K562 (cell line): ENCODE measurements at regions not wholly inside any gene's neighbourhood (a gene's known extent, or its start where the extent isn't known, plus 50 kb on each side); places are given as distances from the start of the nearest gene placed in this dataset.

Experiments
- ATAC-seq: fragments of 200-7000 bp; cut with Tn5 transposase; 3 replicates; pipeline ENCODE4 v1.9.1; 2020; ENCODE audit warnings: moderate library complexity
- BruUV-seq: library from RNA; stranded (reverse); fragments of 400-500 nt; replicated peaks from 2 replicates; lab custom pipeline; 2021; lab: Mats Ljungman, UMichigan
- CTCF ChIA-PET: fragments of 300-600 bp; formaldehyde crosslinking; extraction: SDS; loops from one replicate; lab custom pipeline; 2021; ENCODE audit warnings: low intra/inter-chr PET ratio; lab: Yijun Ruan, JAX
- POLR2A ChIA-PET: fragments of 300-600, 350-650 bp; sonication (Branson Sonifier 250); formaldehyde crosslinking; extraction: SDS; loops from one replicate; lab custom pipeline; 2021; ENCODE audit warnings: antibody characterized with exemption, inconsistent platforms; lab: Yijun Ruan, JAX
- DNase-seq, 4 experiments: peaks; one replicate each; pipeline versions ENCODE4 v3.0.0 to v3.0.0-alpha.2; 2011 to 2018; ENCODE audit warnings: low spot score in 3 of 4, mixed read lengths in 3 of 4; ENCODE audit errors: extremely low read depth in 1 of 4
- FAIRE-seq: peaks from 2 replicates; lab custom pipeline; 2011; peaks lifted over from hg19 to GRCh38; lab: Jason Lieb, UNC
- H2AFZ ChIP-seq: 2 replicates; pipeline ENCODE4 v1.6.0; 2011; ENCODE audit warnings: low read depth, low read length, control low read depth, inconsistent platforms
- H3K27ac ChIP-seq: fragments of 200-600 bp; 3 replicates; pipeline ENCODE4 v1.8.0; 2011; ENCODE audit warnings: low read depth, mild to moderate bottlenecking, control low read depth, inconsistent platforms, low read length, moderate library complexity, mixed read lengths; ENCODE audit errors: extremely low read depth
- H3K27me3 ChIP-seq, 2 experiments: fragments of 300-600 bp in 1 of 2; 2 replicates in 1 of 2; 3 replicates in 1 of 2; pipeline versions ENCODE4 v1.6.0 to v1.8.0; 2011; ENCODE audit warnings: inconsistent platforms in 2 of 2, low read length in 2 of 2, mild to moderate bottlenecking in 1 of 2, mixed read lengths in 1 of 2, moderate library complexity in 1 of 2; ENCODE audit not compliant: control insufficient read depth in 2 of 2, insufficient read depth in 2 of 2
- H3K36me3 ChIP-seq: fragments of 300-600 bp; 3 replicates; pipeline ENCODE4 v1.8.0; 2011; ENCODE audit warnings: mild to moderate bottlenecking, low read length, inconsistent platforms; ENCODE audit not compliant: control insufficient read depth, insufficient read depth
- H3K4me1 ChIP-seq, 2 experiments: fragments of 200-600 bp in 1 of 2; replicated peaks in 1 of 2; 2 replicates in 1 of 2; 3 replicates in 1 of 2; pipeline versions ENCODE4 v1.5.1 to v1.8.0; 2011; ENCODE audit warnings: inconsistent platforms in 2 of 2, low read length in 2 of 2, mild to moderate bottlenecking in 1 of 2, mixed read lengths in 1 of 2, moderate library complexity in 1 of 2; ENCODE audit not compliant: control insufficient read depth in 2 of 2, insufficient read depth in 2 of 2
- H3K4me2 ChIP-seq: 2 replicates; pipeline ENCODE4 v1.6.1; 2011; ENCODE audit warnings: low read length, control low read depth, inconsistent platforms, mixed read lengths; ENCODE audit not compliant: insufficient read depth
- H3K4me3 ChIP-seq: fragments of 200-600 bp; sonication (generic), shearing (Covaris generic); 2 replicates; pipeline ENCODE4 v1.5.1; 2016; ENCODE audit warnings: control low read depth, inconsistent platforms
- H3K79me2 ChIP-seq: fragments of 200-600 bp; 3 replicates; pipeline ENCODE4 v1.8.0; 2011; ENCODE audit warnings: low read length, inconsistent platforms; ENCODE audit not compliant: control insufficient read depth, insufficient read depth
- H3K9ac ChIP-seq, 2 experiments: 2 replicates each; pipeline versions ENCODE4 v1.6.0 to v1.6.1; 2011; ENCODE audit warnings: low read depth in 2 of 2, low read length in 2 of 2, control low read depth in 1 of 2, inconsistent platforms in 1 of 2, mild to moderate bottlenecking in 1 of 2, mixed read lengths in 1 of 2; ENCODE audit not compliant: insufficient read depth in 1 of 2
- H3K9me1 ChIP-seq: one replicate; pipeline ENCODE4 v1.6.0; 2011; ENCODE audit warnings: inconsistent platforms, mild to moderate bottlenecking, low read length, moderate library complexity; ENCODE audit not compliant: control insufficient read depth, insufficient read depth
- H3K9me3 ChIP-seq: replicated peaks from 2 replicates; pipeline ENCODE4 v1.5.1; 2011; ENCODE audit warnings: low read depth, low read length, inconsistent platforms; ENCODE audit not compliant: control insufficient read depth, insufficient read depth
- H4K20me1 ChIP-seq: replicated peaks from 2 replicates; pipeline ENCODE4 v1.6.1; 2011; ENCODE audit warnings: low read length, inconsistent platforms, mixed read lengths; ENCODE audit not compliant: control insufficient read depth, insufficient read depth
- BMI1 ChIP-seq: fragments of 150-350 bp; IDR thresholded peaks from 2 replicates; pipeline ENCODE4 v1.6.1; 2014; ENCODE audit warnings: low read length
- BRD9 ChIP-seq: fragments of 450-650 bp; IDR thresholded peaks from 2 replicates; pipeline ENCODE4 v1.6.1; 2018; ENCODE audit warnings: low read depth; ENCODE audit not compliant: partially characterized antibody
- CHD2 ChIP-seq: IDR thresholded peaks from 2 replicates; pipeline ENCODE4 v1.6.1; 2011; ENCODE audit warnings: low read depth, low read length
- KAT2B ChIP-seq: IDR thresholded peaks from one replicate; pipeline ENCODE4 v1.6.1; 2012; ENCODE audit warnings: low read depth, mild to moderate bottlenecking, control low read depth, inconsistent platforms, low read length, moderate library complexity
- KLF13 ChIP-seq: fragments of 450-650 bp; IDR thresholded peaks from 2 replicates; pipeline ENCODE4 v1.6.1; 2016; ENCODE audit warnings: missing genetic modification characterization, low read depth, mild to moderate bottlenecking, missing compliant biosample characterization, moderate library complexity, borderline replicate concordance
- MCM7 ChIP-seq, 2 experiments: fragments of 450-650 bp; IDR thresholded peaks; 2 replicates each; pipeline ENCODE4 v1.6.1; 2016 to 2018
- SREBF1 ChIP-seq: fragments of 150-350 bp; IDR thresholded peaks from 2 replicates; pipeline ENCODE4 v1.6.1; 2014; ENCODE audit warnings: antibody characterized with exemption, low read depth, low read length, borderline replicate concordance
- TEAD1 ChIP-seq, 2 experiments: fragments of 450-650 bp in 1 of 2; sonication (generic) in 1 of 2; formaldehyde crosslinking; IDR thresholded peaks; 2 replicates each; pipeline versions ENCODE4 v1.4.0 to v1.8.0; 2020 to 2022; ENCODE audit warnings: mild to moderate bottlenecking in 2 of 2, missing genetic modification reagents in 1 of 2
- ZNF347 ChIP-seq: fragments of 450-650 bp; formaldehyde crosslinking; IDR thresholded peaks from 2 replicates; pipeline ENCODE4 v1.4.0; 2020; ENCODE audit warnings: low read depth, mild to moderate bottlenecking, moderate library complexity
- ZNF75A ChIP-seq: fragments of 450-650 bp; formaldehyde crosslinking; IDR thresholded peaks from 2 replicates; pipeline ENCODE4 v1.4.0; 2020; ENCODE audit warnings: mild to moderate bottlenecking
- ZNF764 ChIP-seq: fragments of 250-450 bp; sonication (Bioruptor Pico); IDR thresholded peaks from 2 replicates; pipeline ENCODE4 v1.4.0; 2020; ENCODE audit warnings: low read depth, mild to moderate bottlenecking, moderate library complexity
- ZNF79 ChIP-seq: fragments of 250-450 bp; sonication (Bioruptor Pico); IDR thresholded peaks from 2 replicates; pipeline ENCODE4 v1.4.0; 2020; ENCODE audit warnings: low read depth, mild to moderate bottlenecking, moderate library complexity
- WGBS: fragments of 100-300 bp; shearing (Covaris generic); methylation state at CpG from one replicate; pipeline ENCODE4 v1.1.6; 2016; ENCODE audit warnings: low coverage, mixed read lengths; ENCODE audit not compliant: insufficient coverage; ENCODE audit errors: missing lambda C conversion rate; 5-methylcytosine and 5-hydroxymethylcytosine counted together
- in situ Hi-C: fragments of 300-500 bp; cut with MboI; formaldehyde crosslinking; loops from 4 replicates; pipeline ENCODE4 v1.15.0; 2018; ENCODE audit warnings: inconsistent platforms, mixed read lengths
- intact Hi-C: fragments of 100-400 bp; cut with micrococcal nuclease; formaldehyde crosslinking; loops from 2 replicates; pipeline ENCODE4 v1.14.2; 2022
- TF ChIP-seq, protein P1 (sequence below): fragments of 250-450 bp; sonication (Bioruptor Pico); IDR thresholded peaks from 2 replicates; pipeline ENCODE4 v1.5.0; 2021; ENCODE audit warnings: mild to moderate bottlenecking, borderline replicate concordance

DNA sequence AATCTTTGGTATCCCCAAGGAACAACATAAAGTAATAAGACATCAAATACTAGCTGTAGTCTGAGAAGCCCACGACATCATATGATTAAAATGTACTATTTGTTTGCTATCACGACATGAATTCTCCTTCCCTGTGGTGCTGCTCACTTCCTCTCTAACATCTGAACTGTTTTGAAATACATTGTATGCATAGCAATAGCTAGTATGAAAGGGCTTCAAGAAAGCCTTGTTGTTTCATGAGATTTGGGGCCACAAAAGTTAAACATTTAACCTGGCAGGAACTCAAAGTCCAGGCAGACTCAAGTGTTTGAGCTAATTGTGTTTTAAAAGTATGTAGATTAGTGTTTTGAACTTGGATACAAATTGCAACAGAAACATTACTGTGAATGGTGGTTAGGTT lies 237.4 kb upstream of the PTGER4 start:
- POLR2A ChIA-PET = no interaction called here
- intact Hi-C loops = loop anchor here (10.0 kb wide), 1 partner anchor 242 kb away; no protein-coding TSS in a partner anchor
- 0% methylated on average over 2 of the region's 2 CpGs for WGBS

More for the DNA sequence above, 237.4 kb upstream of the PTGER4 start:
- Histone ChIP-seq H3K27me3 (no peaks in the 10 kb centered on the region), H3K27ac (no peak overlapping the region), H3K9me3 (no peaks in the 10 kb centered on the region), H4K20me1 (no peaks in the 10 kb centered on the region), H3K9ac (no peak overlapping the region), H3K4me2 (no peak overlapping the region), H3K4me1 (no peaks in the 10 kb centered on the region), H3K36me3 (no peaks in the 10 kb centered on the region), H3K9me1 (no peaks in the 10 kb centered on the region), H3K4me3 (no peak overlapping the region), H2AFZ (no peak overlapping the region)
- BruUV-seq = no TSS peak
- DNase-seq = no peak
- in situ Hi-C loops = no loop called here
- CTCF ChIA-PET = no interaction called here
- no peak for TF ChIP-seq BRD9
- TF ChIP-seq BMI1 = no peak
- TF ChIP-seq ZNF75A = no peak
- TF ChIP-seq ZNF764 = no peak
- no peak for TF ChIP-seq ZNF347 (CRISPR knock-in tag)
- TF ChIP-seq SREBF1 = no peak
- no peak for TF ChIP-seq ZNF79
- no peak for TF ChIP-seq KLF13
- no peak for TF ChIP-seq MCM7 (IDR thresholded peaks at IDR 0.05)
- TF ChIP-seq CHD2 = no peak
- TF ChIP-seq, protein P1, sequence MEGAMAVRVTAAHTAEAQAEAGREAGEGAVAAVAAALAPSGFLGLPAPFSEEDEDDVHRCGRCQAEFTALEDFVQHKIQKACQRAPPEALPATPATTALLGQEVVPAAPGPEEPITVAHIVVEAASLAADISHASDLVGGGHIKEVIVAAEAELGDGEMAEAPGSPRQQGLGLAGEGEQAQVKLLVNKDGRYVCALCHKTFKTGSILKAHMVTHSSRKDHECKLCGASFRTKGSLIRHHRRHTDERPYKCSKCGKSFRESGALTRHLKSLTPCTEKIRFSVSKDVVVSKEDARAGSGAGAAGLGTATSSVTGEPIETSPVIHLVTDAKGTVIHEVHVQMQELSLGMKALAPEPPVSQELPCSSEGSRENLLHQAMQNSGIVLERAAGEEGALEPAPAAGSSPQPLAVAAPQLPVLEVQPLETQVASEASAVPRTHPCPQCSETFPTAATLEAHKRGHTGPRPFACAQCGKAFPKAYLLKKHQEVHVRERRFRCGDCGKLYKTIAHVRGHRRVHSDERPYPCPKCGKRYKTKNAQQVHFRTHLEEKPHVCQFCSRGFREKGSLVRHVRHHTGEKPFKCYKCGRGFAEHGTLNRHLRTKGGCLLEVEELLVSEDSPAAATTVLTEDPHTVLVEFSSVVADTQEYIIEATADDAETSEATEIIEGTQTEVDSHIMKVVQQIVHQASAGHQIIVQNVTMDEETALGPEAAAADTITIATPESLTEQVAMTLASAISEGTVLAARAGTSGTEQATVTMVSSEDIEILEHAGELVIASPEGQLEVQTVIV = no peak
- no peak for TF ChIP-seq KAT2B
- TF ChIP-seq TEAD1 (CRISPR knock-in tag; IDR thresholded peaks at IDR 0.05) = no peak
- TF ChIP-seq, all 486 proteins: peak for 0
- ATAC-seq = no peak
- FAIRE-seq = no peak
- no peaks in the 10 kb centered on the region for H3K79me2 ChIP-seq
